ENCODE measurements at regions not wholly inside any gene's neighbourhood (a gene's known extent, or its start where the extent isn't known, plus 50 kb on each side); places are given as distances from the start of the nearest gene placed in this dataset.
"Not testable (repeated sequence)": the region's sequence is repeated elsewhere in the genome, so short reads cannot be mapped to it uniquely, and the experiment has no call there.

DNA sequence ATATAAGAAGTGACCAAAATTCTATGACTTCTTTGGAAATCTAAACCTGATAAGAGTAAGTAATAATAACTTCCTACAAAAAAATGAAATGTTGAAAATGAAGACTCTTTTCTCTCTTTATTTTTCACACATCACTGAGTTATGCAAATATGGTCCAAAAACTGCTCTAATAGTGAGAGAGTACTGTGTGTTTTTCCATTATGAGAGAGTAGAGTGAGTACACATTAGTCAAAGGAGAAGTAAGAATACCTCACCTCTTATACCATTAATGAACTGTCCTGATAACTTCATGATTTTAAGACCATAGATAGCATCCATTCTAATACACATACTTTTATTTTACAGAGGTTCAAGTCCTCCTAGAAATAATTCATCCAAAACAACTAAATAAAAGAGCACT lies 1310.2 kb downstream of the SI start:
- no peak for DNase-seq

GRCh38 chr3:163766112-163766511 lies 1312.2 kb downstream of the SI start:
- DNase-seq: no peak

GRCh38 chr3:163753033-163753432 lies 1325.3 kb downstream of the SI start:
- DNase-seq: no peak

DNA sequence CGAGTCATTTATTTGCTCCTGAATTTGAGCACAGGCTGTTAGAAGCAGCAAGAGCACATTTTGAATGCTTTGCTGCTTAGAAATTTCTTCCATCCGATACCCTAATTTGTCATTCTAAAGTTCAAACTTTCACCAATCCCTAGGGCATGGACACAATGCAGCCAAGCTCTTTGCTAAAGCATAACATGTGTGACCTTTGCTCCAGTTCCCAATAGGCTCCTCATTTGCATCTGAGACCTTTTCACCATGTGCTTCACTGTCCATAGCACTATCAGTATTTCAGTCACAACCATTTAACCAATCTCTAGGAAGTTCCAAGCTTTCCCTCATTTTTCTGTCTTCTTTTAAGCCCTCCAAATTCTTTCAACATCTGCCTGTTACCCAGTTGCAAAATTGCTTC lies 1333.1 kb downstream of the SI start:
- no peak for DNase-seq

DNA sequence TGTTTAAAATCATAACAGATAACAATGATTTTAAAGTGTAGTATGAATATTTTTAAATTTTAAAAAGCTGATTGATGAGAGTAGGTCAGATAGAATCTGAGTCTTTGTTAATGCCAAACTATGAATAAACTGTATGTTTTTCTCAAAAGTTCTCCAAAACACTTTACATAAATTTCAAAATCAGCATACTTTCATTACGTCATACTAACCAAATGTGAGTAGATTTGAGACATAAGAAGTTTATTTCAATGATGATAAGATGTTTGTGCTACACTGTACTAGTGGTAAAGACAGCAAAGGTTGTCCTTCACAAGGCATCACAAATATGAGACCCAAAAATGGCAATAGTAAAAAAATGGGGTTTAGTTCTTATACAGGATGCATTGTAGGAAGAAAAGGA lies 1342.9 kb downstream of the SI start:
- no peak for DNase-seq

DNA sequence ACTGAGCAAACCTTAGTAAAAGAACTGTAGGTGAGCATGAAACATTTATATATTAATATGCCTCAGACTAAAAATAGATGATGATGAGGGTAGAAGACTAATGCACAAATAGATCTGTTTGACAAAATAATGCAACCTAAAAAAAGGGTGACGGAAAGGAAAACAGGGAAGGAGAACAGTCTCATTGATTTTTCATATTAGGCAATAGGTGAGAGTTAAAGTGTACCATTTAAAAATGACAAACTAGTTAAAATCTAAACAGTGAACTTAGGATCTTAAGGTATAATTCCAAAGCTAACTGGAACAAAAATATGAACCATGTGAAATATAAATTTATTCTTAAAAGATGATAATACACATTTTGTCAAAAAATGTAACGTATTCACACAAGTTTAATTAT lies 1347.6 kb downstream of the SI start:
- no peak for DNase-seq

- DNase-seq: no peak
Measured at GRCh38 chr3:163726125-163726524, 1352.2 kb downstream of the SI start.

- no peak for DNase-seq
Measured at GRCh38 chr3:163722405-163722804, 1355.9 kb downstream of the SI start.

- DNase-seq: no peak
Measured at GRCh38 chr3:163721596-163721995, 1356.7 kb downstream of the SI start.

DNA sequence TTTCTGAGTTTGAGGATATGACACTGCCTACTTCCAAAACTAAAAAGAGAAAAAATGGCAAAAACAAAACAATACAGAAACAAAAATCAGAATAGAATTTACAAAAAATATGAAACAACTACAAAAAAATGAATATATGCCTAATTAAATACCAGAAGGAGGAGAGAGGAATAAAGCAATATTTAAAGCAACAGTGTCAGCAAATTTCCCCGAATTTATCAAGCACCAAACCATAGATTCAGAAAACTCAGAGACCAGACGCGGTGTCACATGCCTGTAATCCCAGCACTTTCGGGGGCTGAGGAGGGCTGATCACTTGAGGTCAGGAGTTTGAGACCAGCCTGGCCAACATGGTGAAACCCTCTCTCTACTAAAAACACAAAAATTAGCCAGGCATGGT lies 1360.9 kb downstream of the SI start:
- DNase-seq: no peak

- DNase-seq: no peak
Measured at GRCh38 chr3:163708428-163708827, 1369.9 kb downstream of the SI start.

GRCh38 chr3:163707659-163708058 lies 1370.6 kb downstream of the SI start:
- no peak for DNase-seq

DNA sequence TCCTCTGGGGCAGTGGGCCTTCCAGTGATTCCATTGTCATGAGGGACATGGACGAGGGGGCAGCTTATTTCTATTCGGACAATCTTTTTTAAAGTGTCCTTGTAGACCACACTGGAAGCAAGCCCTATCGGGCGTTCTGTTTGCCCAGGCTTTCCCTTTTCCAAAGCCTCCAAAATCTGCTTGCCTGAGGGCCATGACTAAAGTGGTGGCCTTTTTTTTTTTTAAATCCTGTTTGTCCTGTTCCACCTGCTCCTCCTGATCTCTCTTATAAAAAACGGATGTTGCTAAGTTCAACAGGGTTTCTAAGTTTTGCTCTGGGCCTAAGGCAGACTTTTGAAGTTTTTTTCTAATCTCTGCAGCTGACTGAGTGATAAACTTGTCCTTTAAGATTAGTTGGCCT lies 1380.1 kb downstream of the SI start:
- not testable (repeated sequence) for DNase-seq

GRCh38 chr3:163692494-163692893 lies 1385.8 kb downstream of the SI start:
- DNase-seq: no peak

DNA sequence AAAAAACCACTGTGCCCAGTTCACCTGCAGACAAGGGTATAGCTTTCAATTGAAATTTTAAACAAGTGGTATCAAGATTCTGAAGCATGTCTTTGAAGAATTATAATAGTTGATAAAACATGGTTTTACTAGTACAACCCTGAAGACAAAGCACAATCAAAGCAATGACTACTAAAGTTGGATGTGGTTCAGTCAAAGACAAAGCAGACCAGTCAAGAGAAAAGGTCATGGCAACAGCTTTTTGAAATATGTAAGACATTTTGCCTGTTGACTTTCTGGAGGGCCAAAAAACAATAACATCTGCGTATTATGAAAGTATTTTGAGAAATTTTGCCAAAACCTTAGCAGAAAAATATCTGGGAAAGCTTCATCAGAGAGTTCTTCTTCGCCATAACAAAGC lies 1393.6 kb downstream of the SI start:
- no peak for DNase-seq

DNA sequence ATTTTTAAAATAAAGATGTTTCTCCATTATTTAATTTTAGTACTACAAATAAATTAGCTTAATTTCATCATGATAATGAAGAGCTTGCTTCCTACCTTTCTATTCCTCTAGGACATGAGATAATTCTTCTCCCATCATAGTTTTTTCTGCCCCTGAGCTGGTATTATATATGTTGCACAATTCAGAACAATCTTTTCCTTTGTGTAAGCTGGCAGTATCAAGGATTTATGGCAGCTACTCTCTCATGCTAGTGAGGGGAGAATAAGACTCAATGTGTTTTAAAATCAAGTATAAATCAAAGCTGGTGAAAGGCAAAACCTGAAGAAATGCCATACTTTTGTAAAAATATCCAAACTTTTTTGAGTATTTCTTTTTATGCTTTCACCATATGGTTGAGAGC lies 1405.3 kb downstream of the SI start:
- no peak for DNase-seq

DNA sequence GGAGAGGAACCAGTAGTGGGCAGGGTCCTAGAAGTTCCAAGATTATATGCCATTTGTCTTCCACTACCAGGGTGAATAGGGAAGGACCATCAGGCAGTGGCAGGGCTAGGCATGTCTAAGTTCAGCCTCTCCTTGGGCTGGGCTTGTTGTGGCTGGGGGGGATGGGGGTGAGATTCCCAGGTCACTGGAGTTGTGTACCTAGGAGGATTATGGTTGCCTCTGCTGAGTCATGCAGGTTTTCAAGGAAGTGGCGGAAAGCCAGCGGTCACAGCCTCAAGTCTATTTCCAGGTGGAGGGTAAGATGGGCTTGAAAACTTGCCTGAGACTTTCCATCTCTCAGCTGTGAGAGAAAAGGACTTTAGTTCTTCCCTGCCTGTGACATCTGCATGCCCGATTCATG lies 1407.1 kb downstream of the SI start:
- no peak for DNase-seq

- DNase-seq: no peak
Measured at GRCh38 chr3:163664466-163664865, 1413.8 kb downstream of the SI start.

- DNase-seq: no peak
Measured at GRCh38 chr3:163657088-163657487, 1421.2 kb downstream of the SI start.

DNA sequence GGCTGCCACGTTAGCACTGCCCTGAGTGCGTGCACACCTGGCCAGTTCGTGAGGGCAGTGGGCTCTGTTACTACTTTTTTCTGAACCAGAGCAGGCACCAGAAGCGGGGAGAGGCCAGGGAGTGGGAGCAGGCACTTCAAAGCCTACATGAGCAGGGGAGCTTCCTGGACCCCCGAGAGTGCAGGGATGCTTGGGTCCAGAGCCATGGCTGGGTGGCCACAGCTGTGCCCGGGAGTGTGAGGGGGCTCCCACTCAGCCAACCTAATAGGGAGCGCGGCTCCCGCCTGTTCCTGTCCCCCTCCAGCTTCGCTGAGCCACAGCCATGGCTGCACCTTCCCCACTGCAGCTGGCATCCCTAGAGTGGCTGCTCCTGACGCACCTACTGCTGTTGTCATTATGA lies 1423.3 kb downstream of the SI start:
- DNase-seq: no peak

DNA sequence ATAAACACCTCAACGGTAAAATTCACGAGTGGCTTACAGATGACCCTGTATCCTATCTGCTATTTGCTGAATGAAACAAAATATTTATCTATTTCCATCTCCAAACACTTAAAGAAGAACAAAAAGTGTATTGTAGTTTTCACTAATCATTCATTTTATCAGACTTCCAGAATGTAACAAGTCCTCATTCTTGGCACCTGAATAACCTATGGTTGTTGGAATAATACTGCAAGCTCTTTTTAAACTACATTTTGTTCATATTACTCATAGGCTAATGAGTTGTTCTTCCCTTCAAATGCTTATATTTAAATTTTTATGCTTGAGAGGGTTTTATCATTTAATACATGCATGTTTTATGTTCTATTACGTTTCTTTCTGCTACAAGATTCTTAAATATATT lies 1434.1 kb downstream of the SI start:
- no peak for DNase-seq

DNA sequence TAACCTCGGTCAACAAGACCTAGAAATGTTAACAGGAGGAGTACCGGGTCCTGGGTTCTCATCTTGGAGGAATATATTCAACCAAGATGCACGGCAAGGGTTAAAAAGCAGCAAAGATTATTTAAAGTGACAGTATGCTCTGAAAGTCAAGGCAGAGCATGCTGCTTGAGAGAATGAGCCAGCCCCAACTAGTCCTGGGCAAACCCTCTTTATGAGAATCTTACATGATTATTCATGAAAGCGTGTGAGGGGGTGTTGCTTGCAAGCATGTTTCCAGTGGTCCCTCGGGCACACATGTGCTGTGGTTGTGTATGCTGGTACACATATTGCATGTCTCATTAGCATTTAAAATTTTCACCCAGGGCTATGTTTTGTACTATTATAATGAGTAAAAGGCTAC lies 1445.6 kb downstream of the SI start:
- DNase-seq: no peak

GRCh38 chr3:163626753-163627152 lies 1451.5 kb downstream of the SI start:
- no peak for DNase-seq

DNA sequence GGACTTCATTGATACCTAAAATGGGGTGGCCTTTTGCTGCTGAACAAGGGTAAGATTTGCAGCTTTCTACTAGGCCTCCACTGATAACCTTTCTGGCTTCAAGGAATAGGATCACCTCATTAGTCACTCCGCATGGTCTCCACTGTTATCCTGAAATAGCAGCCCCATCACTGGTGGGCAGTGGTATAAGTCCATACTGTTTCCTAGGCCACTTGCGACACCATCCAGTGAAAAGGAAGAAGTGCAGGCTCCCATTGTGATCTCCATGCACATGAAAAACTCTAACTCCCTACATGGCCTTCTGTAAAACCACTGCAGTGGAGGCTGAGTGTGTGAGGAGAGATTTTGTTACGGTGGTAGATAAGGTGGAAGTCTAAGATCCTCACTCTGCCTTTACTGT lies 1455.9 kb downstream of the SI start:
- no peak for DNase-seq

DNA sequence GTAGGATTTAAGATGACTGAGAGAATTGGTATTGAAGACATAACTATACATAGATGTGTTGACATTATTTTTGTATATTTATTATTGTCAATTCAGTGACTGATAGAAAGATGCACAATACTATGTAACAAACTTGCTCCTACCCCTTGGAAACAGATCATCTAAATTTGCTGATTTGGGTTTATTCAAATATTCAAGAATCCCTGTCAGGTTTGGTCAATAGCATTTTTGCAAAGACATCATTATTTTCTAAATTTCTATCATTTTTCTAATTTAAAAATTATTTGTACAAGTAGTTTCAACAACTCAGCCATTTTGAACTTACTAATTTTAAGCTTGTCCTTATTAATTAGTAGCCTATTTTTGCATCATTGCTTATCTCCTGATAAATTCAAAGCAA lies 1463.4 kb downstream of the SI start:
- DNase-seq: no peak

DNA sequence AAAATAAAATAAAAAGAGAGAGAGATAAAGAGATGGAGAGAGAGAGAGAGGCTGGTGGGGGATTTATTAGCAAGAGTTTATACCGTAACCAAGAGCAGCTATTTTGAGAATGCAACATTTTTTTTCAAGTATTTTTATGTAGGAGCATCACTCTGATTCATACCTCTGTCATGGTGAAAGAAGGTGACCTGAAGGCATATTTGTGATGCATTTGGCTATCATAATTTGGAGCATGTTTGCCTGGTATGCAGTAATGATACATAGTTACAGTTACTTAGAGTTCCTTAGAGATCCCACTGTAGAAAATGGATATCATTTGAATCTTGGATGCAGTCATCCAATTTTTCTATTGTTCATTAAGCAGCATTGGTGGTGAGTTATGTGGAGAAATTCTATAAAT lies 1472.4 kb downstream of the SI start:
- no peak for DNase-seq
